HEK293T (cell line): ENCODE measurements at regions not wholly inside any gene's neighbourhood (a gene's known extent, or its start where the extent isn't known, plus 50 kb on each side); places are given as distances from the start of the nearest gene placed in this dataset.

Experiments used
- FOXA1 ChIP-seq: fragments of 450-650 bp; IDR thresholded peaks from 2 replicates; pipeline ENCODE4 v1.6.1; 2016; ENCODE audit warnings: mild to moderate bottlenecking
- L3MBTL2 ChIP-seq: fragments of 450-650 bp; conservative IDR thresholded peaks from 2 replicates; pipeline ENCODE4 v1.6.1; 2016; ENCODE audit warnings: mild to moderate bottlenecking
- LEF1 ChIP-seq: fragments of 450-650 bp; IDR thresholded peaks from 2 replicates; pipeline ENCODE4 v1.6.1; 2017; ENCODE audit warnings: mild to moderate bottlenecking, borderline replicate concordance
- SUZ12 ChIP-seq: fragments of 450-650 bp; IDR thresholded peaks from 2 replicates; pipeline ENCODE4 v1.6.1; 2016; ENCODE audit warnings: mild to moderate bottlenecking
- TF ChIP-seq, protein P1 (sequence below): fragments of 450-650 bp; IDR thresholded peaks from 2 replicates; pipeline ENCODE4 v1.6.1; 2016

DNA sequence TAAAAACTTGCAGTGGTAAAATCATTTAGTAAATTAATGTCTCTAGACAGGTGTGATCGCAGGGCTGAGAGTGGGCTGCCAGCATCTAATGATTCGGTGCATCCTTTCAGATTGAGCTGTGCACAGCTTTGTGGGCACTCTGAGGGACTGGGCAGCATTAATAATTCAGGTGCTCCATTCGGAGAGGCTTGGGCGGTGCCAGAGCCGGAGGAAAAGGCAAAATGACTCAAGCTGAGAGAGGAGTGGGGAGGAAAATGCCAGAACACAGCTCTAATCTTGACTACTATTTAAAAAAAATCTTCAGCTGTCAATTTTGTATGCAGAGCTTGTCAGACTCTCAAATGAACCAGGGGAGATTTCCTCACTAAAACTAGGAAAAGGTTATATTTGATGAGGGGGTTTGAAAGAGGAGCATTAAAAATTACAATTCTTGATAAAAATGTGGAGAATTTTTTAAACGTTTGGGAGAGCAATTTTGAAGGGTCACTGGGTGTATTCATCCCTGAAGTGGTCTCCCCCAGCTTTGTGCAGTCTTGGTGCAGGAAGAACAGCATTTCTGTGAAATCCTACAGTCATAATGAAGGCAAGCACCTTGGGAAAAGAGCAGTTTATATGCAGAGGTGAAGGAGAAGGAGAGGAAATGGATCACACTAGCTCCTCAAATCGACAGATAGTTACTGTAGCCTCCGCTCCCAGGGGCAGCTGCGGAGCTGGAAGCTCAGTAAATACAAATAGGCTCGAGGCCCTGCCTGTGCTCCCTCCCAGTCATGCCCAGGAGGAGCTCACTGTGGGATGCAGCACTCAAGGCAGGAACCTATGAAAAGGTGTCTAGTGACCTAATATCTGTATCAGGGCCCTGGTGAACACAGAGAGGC, 535.4 kb upstream of the RAB6C start:
- no peak for TF ChIP-seq SUZ12
- TF ChIP-seq LEF1, result no peak
- TF ChIP-seq, protein P1, sequence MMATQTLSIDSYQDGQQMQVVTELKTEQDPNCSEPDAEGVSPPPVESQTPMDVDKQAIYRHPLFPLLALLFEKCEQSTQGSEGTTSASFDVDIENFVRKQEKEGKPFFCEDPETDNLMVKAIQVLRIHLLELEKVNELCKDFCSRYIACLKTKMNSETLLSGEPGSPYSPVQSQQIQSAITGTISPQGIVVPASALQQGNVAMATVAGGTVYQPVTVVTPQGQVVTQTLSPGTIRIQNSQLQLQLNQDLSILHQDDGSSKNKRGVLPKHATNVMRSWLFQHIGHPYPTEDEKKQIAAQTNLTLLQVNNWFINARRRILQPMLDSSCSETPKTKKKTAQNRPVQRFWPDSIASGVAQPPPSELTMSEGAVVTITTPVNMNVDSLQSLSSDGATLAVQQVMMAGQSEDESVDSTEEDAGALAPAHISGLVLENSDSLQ, result no peak
- no peak for TF ChIP-seq L3MBTL2
- TF ChIP-seq FOXA1, result no peak
